ENCODE measurements at regions not wholly inside any gene's neighbourhood (a gene's known extent, or its start where the extent isn't known, plus 50 kb on each side); places are given as distances from the start of the nearest gene placed in this dataset.

DNA sequence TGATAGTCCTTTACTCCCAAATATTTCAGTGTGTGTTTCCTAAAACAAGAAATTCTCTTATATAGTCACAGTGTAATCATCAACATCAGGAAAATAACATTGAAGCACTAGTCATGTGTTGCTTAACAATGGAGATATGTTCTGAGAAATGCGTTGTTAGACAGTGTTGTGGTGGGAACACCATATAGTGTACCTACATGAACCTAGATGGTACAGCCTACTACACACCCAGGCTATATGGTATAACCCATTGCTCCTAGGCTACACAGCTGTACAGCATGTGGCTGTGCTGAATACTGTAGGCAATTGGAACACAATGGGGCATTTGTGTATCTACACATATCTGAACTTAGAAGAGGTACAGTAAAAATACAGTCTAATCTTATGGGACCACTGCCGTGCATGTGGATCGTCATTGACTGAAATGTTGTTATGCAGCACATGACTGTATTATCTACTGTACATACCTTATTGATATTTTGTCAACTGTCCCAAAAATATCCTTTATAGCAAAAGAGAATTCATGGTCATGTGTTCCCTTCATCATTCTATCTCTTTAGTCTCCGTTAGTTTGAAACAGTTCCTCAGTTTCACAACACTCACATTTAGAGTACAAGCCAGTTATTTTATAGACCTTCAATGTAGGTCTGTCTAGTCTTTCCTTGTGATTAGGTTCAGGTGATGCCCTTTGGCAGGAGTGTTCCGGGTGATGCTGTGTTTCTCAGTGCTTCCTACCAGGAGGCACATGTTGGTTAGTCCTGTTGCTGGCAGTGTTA lies 109.7 kb downstream of the SLC25A47 start (continued):
- TF ChIP-seq FOXK2 (conservative IDR thresholded peaks at IDR 0.05 in 1 of 2, IDR thresholded peaks at IDR 0.05 in 1 of 2; ENCODE audit: low read depth in 2 of 2), result peak in 1 of 2 experiments; percentile 25; a peak in 1 of 4 replicates
- TF ChIP-seq RB1 (IDR thresholded peaks at IDR 0.05; ENCODE audit: low read depth), result no peak
- TF ChIP-seq, protein P1, sequence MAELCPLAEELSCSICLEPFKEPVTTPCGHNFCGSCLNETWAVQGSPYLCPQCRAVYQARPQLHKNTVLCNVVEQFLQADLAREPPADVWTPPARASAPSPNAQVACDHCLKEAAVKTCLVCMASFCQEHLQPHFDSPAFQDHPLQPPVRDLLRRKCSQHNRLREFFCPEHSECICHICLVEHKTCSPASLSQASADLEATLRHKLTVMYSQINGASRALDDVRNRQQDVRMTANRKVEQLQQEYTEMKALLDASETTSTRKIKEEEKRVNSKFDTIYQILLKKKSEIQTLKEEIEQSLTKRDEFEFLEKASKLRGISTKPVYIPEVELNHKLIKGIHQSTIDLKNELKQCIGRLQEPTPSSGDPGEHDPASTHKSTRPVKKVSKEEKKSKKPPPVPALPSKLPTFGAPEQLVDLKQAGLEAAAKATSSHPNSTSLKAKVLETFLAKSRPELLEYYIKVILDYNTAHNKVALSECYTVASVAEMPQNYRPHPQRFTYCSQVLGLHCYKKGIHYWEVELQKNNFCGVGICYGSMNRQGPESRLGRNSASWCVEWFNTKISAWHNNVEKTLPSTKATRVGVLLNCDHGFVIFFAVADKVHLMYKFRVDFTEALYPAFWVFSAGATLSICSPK (IDR thresholded peaks at IDR 0.05; ENCODE audit: borderline replicate concordance), result no peak
- TF ChIP-seq THRAP3 (IDR thresholded peaks at IDR 0.05; ENCODE audit: borderline replicate concordance), result no peak
- TF ChIP-seq, protein P2, sequence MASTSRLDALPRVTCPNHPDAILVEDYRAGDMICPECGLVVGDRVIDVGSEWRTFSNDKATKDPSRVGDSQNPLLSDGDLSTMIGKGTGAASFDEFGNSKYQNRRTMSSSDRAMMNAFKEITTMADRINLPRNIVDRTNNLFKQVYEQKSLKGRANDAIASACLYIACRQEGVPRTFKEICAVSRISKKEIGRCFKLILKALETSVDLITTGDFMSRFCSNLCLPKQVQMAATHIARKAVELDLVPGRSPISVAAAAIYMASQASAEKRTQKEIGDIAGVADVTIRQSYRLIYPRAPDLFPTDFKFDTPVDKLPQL (IDR thresholded peaks at IDR 0.05; ENCODE audit: extremely low read depth, insufficient read length), result no peak
- no peak for TF ChIP-seq ZNF668 (CRISPR knock-in tag; IDR thresholded peaks at IDR 0.05)
- TF ChIP-seq MTA3 (IDR thresholded peaks at IDR 0.05; ENCODE audit: borderline replicate concordance), result no peak
- TF ChIP-seq FOXJ2 (tag; IDR thresholded peaks at IDR 0.05), result no peak
- TF ChIP-seq, protein P3, sequence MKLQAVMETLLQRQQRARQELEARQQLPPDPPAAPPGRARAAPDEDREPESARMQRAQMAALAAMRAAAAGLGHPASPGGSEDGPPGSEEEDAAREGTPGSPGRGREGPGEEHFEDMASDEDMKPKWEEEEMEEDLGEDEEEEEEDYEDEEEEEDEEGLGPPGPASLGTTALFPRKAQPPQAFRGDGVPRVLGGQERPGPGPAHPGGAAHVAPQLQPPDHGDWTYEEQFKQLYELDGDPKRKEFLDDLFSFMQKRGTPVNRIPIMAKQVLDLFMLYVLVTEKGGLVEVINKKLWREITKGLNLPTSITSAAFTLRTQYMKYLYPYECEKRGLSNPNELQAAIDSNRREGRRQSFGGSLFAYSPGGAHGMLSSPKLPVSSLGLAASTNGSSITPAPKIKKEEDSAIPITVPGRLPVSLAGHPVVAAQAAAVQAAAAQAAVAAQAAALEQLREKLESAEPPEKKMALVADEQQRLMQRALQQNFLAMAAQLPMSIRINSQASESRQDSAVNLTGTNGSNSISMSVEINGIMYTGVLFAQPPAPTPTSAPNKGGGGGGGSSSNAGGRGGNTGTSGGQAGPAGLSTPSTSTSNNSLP (IDR thresholded peaks at IDR 0.05; ENCODE audit: borderline replicate concordance, low read depth, low read length), result no peak
- TF ChIP-seq, protein P4, sequence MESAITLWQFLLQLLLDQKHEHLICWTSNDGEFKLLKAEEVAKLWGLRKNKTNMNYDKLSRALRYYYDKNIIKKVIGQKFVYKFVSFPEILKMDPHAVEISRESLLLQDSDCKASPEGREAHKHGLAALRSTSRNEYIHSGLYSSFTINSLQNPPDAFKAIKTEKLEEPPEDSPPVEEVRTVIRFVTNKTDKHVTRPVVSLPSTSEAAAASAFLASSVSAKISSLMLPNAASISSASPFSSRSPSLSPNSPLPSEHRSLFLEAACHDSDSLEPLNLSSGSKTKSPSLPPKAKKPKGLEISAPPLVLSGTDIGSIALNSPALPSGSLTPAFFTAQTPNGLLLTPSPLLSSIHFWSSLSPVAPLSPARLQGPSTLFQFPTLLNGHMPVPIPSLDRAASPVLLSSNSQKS (CRISPR knock-in tag; IDR thresholded peaks at IDR 0.05), result no peak
- TF ChIP-seq ZNF239 (CRISPR knock-in tag; IDR thresholded peaks at IDR 0.05), result no peak
- no peak for TF ChIP-seq FUS (optimal IDR thresholded peaks at IDR 0.05; ENCODE audit: low read depth, low read length)
- no peak for TF ChIP-seq NFXL1 (CRISPR knock-in tag; IDR thresholded peaks at IDR 0.05)
- TF ChIP-seq TCF7L2 (IDR thresholded peaks at IDR 0.05; ENCODE audit: low read depth, low read length), result peak; percentile 36; the same call in 1 of the 2 replicates
- no peak for TF ChIP-seq HDAC8 (tag; IDR thresholded peaks at IDR 0.05)
- TF ChIP-seq STAT5B (CRISPR knock-in tag; IDR thresholded peaks at IDR 0.05), result no peak
